Fibroblast of villous mesenchyme (primary cell): ENCODE measurements at regions not wholly inside any gene's neighbourhood (a gene's known extent, or its start where the extent isn't known, plus 50 kb on each side); places are given as distances from the start of the nearest gene placed in this dataset.
"Not testable (repeated sequence)": the region's sequence is repeated elsewhere in the genome, so short reads cannot be mapped to it uniquely, and the experiment has no call there.

Experiments
- DNase-seq: peaks from one replicate; pipeline ENCODE4 v3.0.0-alpha.2; 2010; ENCODE audit warnings: low read depth
- H3K4me3 ChIP-seq: 2 replicates; pipeline ENCODE4 v1.5.1; 2011; ENCODE audit warnings: low read depth, mild to moderate bottlenecking, low read length
- TF ChIP-seq, protein P1 (sequence below): IDR thresholded peaks from 2 replicates; pipeline ENCODE4 v1.5.1; 2012; ENCODE audit warnings: low read depth, mild to moderate bottlenecking, low read length; ENCODE audit not compliant: insufficient read depth

DNA sequence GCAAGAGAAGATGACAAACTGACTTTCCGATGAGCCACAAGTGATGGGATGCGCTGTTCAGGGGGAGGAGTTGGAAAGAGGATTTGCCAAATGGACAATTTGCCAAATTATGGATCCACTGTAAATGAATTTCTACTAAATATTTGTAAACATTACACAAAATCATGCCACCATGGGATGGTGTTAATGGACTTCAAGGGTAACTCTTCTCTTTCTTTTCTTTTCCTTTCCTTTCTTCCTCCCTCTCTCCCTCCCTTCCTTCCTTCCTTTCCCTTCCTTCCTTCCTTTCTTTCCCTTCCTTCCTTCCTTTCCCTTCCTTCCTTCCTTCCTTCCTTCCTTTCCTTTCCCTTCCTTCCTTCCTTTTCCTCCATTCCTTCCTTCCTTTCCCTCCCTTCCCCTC lies 76.0 kb upstream of the PEG3 start:
- no peak for DNase-seq
- TF ChIP-seq, protein P1, sequence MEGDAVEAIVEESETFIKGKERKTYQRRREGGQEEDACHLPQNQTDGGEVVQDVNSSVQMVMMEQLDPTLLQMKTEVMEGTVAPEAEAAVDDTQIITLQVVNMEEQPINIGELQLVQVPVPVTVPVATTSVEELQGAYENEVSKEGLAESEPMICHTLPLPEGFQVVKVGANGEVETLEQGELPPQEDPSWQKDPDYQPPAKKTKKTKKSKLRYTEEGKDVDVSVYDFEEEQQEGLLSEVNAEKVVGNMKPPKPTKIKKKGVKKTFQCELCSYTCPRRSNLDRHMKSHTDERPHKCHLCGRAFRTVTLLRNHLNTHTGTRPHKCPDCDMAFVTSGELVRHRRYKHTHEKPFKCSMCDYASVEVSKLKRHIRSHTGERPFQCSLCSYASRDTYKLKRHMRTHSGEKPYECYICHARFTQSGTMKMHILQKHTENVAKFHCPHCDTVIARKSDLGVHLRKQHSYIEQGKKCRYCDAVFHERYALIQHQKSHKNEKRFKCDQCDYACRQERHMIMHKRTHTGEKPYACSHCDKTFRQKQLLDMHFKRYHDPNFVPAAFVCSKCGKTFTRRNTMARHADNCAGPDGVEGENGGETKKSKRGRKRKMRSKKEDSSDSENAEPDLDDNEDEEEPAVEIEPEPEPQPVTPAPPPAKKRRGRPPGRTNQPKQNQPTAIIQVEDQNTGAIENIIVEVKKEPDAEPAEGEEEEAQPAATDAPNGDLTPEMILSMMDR, result no peak
- H3K4me3 ChIP-seq, result no peak overlapping the region

DNA sequence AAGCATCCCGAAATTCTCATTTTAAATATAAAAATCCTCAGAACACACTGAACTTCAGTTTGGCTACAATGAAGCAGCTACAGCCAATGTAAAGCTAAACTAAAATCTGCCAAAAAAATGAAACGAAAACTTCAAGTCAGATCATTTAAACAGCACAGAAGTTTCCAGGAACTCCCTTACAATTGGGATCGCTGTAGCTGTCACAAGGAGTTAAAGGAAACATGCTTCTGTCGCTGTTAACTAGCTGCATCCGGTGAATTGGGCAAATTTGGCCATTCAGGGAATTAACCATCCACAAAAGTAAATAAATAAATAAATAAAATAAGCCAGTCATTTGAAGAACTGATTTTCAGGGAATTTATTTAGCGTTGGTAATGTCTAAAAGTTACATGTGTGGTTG lies 77.0 kb upstream of the PEG3 start:
- no peak for DNase-seq
- no peak overlapping the region for H3K4me3 ChIP-seq
- TF ChIP-seq, protein P1, result no peak

DNA sequence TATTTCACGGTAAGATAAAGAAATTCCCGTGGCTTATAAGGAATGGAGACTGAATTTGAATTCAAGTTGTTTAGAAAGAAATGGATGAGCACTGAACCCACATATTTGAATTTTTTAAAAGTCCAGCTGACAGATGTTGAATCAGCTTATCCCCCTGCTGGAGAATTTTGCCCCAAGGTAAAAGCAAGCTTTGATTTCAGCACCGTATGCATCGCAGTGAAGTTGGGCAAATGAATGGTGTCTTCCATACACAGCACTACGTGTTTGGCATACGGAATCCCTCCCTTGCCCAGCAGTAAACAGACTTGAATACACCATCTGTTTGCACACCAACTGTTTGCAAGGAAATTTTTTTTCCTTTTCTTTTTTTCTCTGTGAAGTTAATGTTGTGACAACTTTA lies 77.5 kb upstream of the PEG3 start:
- TF ChIP-seq, protein P1, result no peak
- peak; percentile 34 for DNase-seq
- no peak overlapping the region for H3K4me3 ChIP-seq

DNA sequence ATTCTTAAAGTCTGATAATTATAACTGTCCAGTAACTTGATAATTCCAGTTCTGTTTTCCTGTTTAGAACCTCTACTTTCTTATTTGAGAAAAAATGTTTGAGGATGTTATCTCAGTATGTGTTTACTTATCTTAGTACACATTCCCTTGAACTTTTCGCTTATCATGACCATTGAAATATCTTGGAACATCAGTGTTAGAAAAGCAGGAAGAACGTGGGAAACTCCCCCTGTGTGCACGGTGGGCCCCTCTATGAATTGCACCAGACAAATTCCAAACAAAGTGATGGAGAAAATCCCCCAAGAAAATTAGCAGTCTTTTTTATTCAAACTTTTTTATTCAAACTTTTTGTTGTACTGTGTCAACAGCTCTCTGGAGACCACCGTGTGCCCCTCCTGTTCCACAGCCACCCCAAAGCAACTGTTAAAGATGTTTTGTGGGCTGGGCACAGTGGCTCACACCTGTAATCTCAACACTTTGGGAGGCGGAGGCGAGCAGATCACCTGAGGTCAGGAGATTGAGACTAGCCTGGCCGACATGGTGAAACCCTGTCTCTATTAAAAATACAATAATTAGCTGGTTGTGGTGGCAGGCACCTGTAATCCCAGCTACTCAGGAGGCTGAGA lies 78.3 kb upstream of the PEG3 start:
- DNase-seq, result no peak
- H3K4me3 ChIP-seq, result no peak overlapping the region
- TF ChIP-seq, protein P1, result no peak

DNA sequence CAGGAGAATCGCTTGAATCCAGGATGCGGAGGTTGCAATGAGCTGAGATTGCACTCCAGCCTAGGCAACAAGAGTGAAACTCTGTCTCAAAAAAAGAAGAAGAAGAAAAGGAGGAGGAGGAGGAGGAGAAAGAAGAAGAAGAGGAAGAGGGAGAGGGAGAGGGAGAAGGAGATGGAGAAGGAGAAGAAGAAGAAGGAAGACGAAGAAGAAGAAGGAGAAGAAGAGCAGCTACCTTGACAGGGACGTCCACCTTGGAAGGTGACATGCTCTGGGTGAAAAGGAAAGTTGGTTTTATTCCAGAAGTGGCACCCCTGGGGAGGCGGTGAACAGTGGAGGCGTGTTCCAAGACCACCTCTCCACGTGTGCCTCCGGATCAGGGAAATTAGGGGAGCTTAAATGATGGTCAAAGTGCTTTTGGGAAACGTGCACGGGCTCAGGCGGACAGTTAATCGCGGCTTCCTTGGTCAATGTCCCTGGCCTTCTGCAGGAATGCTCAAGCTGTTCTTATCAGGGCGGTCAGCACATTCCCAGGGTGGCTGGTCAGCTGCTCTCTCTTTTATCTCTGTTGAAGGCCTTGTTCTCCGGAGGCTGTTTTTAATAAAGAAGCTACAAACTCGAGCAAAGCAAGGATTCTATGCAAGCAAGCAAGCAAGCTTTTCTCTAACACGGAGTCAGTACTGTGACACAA lies 78.9 kb upstream of the PEG3 start:
- TF ChIP-seq, protein P1, result no peak
- H3K4me3 ChIP-seq, result no peak overlapping the region

DNA sequence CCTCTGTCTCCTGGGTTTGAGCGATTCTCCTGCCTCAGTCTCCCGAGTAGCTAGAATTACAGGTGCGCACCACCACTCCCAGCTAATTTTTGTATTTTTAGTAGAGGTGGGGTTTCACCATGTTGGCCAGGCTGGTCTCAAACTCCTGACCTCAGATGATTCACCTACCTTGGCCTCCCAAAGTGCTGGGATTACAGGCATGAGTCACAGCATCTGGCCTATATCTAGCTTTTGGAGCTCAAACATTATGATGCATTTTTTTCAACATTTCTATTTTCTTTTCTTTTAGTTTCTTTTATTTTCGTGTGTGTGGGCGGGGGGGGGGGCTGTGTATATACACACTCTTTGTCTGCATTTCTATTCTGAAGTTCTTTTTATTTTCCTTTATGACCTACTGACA lies 85.6 kb upstream of the PEG3 start:
- not testable (repeated sequence) for DNase-seq, H3K4me3 ChIP-seq

More for the DNA sequence above, 78.9 kb upstream of the PEG3 start:
- peak; percentile 30 for DNase-seq

DNA sequence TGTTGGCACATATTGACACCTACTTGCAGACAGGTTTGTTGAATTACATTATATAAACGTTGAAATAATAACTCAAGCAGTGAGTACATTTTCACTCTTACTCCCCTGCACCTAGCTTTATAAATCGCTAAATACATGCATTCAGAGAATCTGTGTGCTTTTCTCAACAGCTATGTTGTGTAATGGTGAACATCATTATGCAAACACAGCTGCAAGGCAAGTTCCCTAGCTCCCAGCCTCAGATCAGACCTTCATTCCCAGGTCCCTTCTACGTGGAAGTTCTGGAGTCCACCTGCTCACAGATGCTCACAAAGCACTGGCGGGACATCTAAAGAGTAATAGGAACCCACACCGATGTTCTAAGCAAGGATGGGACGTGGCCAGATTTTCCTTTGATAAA lies 86.8 kb upstream of the PEG3 start:
- no peak overlapping the region for H3K4me3 ChIP-seq
- DNase-seq, result no peak
- TF ChIP-seq, protein P1, result no peak
